Breast epithelium (tissue), 3 donors: ENCODE measurements at regions not wholly inside any gene's neighbourhood (a gene's known extent, or its start where the extent isn't known, plus 50 kb on each side); places are given as distances from the start of the nearest gene placed in this dataset.

Experiments used
- CTCF ChIP-seq, 3 donors: fragments of 450-650 bp; IDR thresholded peaks; one replicate each; pipeline ENCODE4 v1.5.1; 2016 to 2017; ENCODE audit warnings: antibody characterized with exemption in 3 of 3, mild to moderate bottlenecking in 3 of 3, moderate library complexity in 3 of 3
- POLR2A ChIP-seq: fragments of 450-650 bp; IDR thresholded peaks from one replicate; pipeline ENCODE4 v1.6.1; 2016; ENCODE audit warnings: antibody characterized with exemption, mild to moderate bottlenecking, moderate library complexity
- POLR2AphosphoS5 ChIP-seq, 3 donors: sonication (generic); formaldehyde crosslinking; IDR thresholded peaks; one replicate each; pipeline ENCODE4 v1.6.1; 2017; ENCODE audit warnings: antibody characterized with exemption in 3 of 3

GRCh38 chr2:198825534-198825933, 632.2 kb downstream of the SATB2 start:
- TF ChIP-seq POLR2AphosphoS5 (IDR thresholded peaks at IDR 0.05) (no peak), CTCF (IDR thresholded peaks at IDR 0.05) (no peak), POLR2A (no peak)
